Lower leg skin (tissue), 4 donors: ENCODE measurements at regions not wholly inside any gene's neighbourhood (a gene's known extent, or its start where the extent isn't known, plus 50 kb on each side); places are given as distances from the start of the nearest gene placed in this dataset.

Source experiments
- DNase-seq, 2 donors: peaks; one replicate each; pipeline ENCODE4 v3.0.0-alpha.2; 2019; ENCODE audit warnings: low spot score in 2 of 2
- H3K4me3 ChIP-seq: fragments of 200-600 bp; sonication (generic); 2 replicates; pipeline ENCODE4 v1.5.1; 2017; ENCODE audit warnings: mild to moderate bottlenecking, low read depth; ENCODE audit not compliant: poor library complexity, severe bottlenecking
- CTCF ChIP-seq, 3 donors: fragments of 450-650 bp; IDR thresholded peaks; one replicate each; pipeline ENCODE4 v1.5.1; 2016; ENCODE audit warnings: antibody characterized with exemption in 3 of 3, mild to moderate bottlenecking in 3 of 3, moderate library complexity in 2 of 3
- POLR2A ChIP-seq, 2 donors: fragments of 450-650 bp; IDR thresholded peaks; one replicate each; pipeline ENCODE4 v1.6.1; 2016 to 2017; ENCODE audit warnings: antibody characterized with exemption in 2 of 2, mild to moderate bottlenecking in 1 of 2, moderate library complexity in 1 of 2
- WGBS, 2 donors: methylation state at CpG; one replicate each; pipeline ENCODE4 v1.1.5; 2018; 5-methylcytosine and 5-hydroxymethylcytosine counted together
- intact Hi-C: fragments of 100-400 bp; cut with DNase I; formaldehyde crosslinking; loops from one replicate; pipeline ENCODE4 v1.15.0; 2023; ENCODE audit warnings: low total_unique reads

- TF ChIP-seq POLR2A (IDR thresholded peaks at IDR 0.05) (no peak), CTCF (IDR thresholded peaks at IDR 0.05) (no peak)
- no peak for DNase-seq
- intact Hi-C loops = no loop called here
- 74 to 80% methylated on average over 2 of the region's 2 CpGs for WGBS, 2 donors
- H3K4me3 ChIP-seq = no peak overlapping the region
These were observed 77.9 kb upstream of the TOX3 start for GRCh38 chr16:52624891-52625290.

DNA sequence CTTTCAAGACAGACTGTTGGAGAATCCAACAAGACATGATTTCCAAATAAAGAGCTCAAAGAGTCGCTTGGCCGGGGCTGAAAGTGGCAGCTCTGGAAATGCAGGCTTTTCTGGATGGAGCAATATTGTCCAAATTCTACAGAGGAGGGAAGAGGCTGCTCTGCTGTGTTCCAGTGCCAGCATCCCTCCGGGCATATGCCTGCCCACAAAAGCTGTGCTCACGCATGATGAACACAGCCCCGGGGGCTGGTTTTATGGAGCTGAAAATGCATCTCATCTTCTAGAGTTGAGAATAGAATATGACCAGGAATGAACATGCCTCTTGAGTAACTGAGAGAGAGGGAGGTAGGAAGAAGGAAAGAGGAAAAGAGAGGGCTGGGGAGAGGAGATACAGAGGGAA is 74.7 kb upstream of the TOX3 start:
- H3K4me3 ChIP-seq = no peak overlapping the region
- TF ChIP-seq CTCF (IDR thresholded peaks at IDR 0.05) = no peak
- no peak for TF ChIP-seq POLR2A (IDR thresholded peaks at IDR 0.05)
- intact Hi-C loops = no loop called here
- 50 to 61% methylated on average over 5 of the region's 5 CpGs for WGBS, 2 donors
- DNase-seq = no peak

DNA sequence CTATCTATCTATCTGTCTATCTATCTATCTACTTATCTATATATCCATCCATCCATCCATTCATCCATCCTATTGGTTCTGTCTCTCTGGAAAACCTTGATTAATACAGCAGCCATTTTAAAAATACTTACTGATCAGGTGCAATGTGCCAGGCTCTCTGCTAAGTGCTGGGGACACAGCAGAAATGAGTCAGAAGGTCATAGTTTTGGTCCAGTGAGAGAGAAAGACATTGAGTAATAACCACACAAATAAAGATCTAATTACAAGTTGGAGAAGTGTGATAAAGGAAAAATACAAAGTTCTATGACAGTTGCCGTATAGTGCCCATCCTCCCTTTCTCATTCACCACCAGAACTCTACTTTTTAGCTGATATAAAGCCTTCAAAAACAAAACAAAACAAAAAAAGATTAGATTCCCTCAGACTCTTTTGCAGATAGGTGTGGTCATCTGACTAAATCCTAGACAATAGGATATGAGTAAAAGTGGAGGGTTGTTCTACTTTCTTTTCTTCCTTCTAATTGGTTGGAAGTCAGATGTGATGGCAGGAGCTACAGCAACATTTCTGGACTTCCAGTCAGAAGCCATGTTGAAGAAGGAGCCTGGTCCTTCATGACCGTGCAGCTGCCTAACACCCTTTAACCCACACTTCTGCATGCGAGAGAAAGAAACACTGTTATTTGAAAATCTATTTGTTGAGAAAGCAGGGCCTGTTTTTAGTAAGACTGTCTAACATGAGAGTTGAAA is 72.0 kb upstream of the TOX3 start:
- 62 to 90% methylated on average over 3 of the region's 3 CpGs for WGBS, 2 donors

DNA sequence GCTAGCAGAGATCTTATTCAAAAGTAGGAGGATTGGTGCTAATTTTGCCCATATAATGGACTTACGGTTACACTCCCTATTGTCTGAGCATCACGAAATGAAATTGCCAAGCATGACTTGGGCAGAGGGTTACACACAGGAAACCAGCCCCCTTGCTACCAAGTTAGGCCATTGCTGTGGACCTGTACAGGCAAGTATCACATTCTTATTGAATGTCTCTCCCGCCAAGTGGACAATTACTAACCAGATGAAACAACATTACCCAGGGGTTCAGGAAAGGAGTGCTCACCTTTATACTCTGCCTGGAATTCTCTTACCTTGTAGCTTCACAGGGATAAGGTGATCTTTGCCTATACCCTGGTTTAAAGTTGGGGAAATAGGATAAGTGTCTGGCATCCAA is 70.6 kb upstream of the TOX3 start:
- no peak overlapping the region for H3K4me3 ChIP-seq
- whole genome bisulfite sequencing, 2 donors = 62 to 78% methylated on average over 3 of the region's 3 CpGs
- intact Hi-C loops = no loop called here
- no peak for DNase-seq
- TF ChIP-seq CTCF (IDR thresholded peaks at IDR 0.05) = no peak
- TF ChIP-seq POLR2A (IDR thresholded peaks at IDR 0.05) = no peak

More for the DNA sequence above, 72.0 kb upstream of the TOX3 start:
- DNase-seq = no peak
- no peak overlapping the region for H3K4me3 ChIP-seq
- TF ChIP-seq CTCF (IDR thresholded peaks at IDR 0.05) = no peak
- TF ChIP-seq POLR2A (IDR thresholded peaks at IDR 0.05) = no peak
- intact Hi-C loops = no loop called here

DNA sequence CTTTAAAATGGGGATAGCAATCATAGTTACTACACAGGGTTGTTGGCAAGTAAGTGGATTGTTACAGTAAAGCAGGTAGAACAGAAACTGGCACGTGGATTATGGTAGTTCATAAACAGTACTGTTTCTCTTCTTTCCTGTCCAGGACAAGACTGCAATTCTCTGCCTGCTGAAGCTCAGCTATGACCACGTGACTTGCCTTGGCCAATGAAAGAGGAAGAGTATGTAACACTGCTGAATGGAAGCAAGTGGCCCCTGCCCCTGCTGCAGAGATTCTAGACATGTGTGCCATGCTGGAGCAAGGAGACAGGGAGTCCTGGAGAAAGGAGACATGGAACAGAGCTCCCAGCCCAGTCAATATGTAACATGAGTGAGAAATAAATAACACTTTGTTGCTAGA is 66.6 kb upstream of the TOX3 start:
- H3K4me3 ChIP-seq = no peak overlapping the region
- no peak for DNase-seq
- WGBS, 2 donors = 74 to 85% methylated on average over 2 of the region's 2 CpGs
- intact Hi-C loops = no loop called here
- TF ChIP-seq CTCF (IDR thresholded peaks at IDR 0.05) = no peak
- no peak for TF ChIP-seq POLR2A (IDR thresholded peaks at IDR 0.05)
